Activated naive CD4-positive, alpha-beta T cell (primary cell): ENCODE measurements at regions not wholly inside any gene's neighbourhood (a gene's known extent, or its start where the extent isn't known, plus 50 kb on each side); places are given as distances from the start of the nearest gene placed in this dataset.
"Not testable (repeated sequence)": the region's sequence is repeated elsewhere in the genome, so short reads cannot be mapped to it uniquely, and the experiment has no call there.

Experiments
- DNase-seq, 4 experiments: peaks; one replicate each; lab custom pipeline; 2025; lab: John Stamatoyannopoulos, UW

GRCh38 chrX:46366381-46367207 is 178.6 kb downstream of the ZNF674 start:
- no peak for DNase-seq

DNA sequence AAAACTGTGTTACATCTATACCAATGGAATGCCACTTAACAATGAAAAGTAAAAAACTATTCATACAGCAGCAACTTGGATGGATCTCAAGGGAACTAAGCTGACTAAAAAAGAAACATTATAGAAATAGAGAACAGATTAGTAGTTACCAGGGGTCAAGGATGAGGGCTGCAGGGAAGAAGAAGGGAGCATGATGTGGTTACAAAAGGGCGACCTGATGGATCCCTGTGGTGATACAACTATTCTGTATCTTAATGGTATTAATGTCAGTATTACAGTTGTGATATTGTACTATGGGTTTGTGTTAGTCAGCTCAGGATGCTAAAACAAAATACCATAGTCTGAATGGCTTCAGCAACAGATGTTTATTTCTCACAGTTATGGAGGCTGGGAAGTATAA is 190.7 kb downstream of the ZNF674 start:
- no peak for DNase-seq

- DNase-seq, result no peak
These were observed 203.4 kb downstream of the ZNF674 start for GRCh38 chrX:46341767-46342322.

DNA sequence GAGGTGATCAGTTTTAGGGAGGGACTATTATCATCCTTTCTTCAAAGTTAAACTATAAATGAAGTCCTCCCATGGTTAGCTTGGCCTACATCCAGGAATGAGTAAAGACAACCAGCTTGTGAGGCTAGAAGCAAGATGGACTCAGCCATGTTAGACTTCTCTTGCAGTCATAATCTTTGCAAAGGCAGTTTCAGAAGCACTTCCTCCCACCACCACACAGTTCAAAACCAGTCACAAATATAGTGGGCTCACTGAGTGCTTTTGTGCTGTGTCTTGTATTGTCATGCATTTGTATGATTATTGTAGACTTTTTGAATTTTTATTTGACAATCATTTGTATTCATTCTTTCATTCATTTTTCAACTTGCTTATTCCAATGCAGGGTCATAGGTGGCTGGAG is 204.5 kb downstream of the ZNF674 start:
- DNase-seq, result no peak

DNA sequence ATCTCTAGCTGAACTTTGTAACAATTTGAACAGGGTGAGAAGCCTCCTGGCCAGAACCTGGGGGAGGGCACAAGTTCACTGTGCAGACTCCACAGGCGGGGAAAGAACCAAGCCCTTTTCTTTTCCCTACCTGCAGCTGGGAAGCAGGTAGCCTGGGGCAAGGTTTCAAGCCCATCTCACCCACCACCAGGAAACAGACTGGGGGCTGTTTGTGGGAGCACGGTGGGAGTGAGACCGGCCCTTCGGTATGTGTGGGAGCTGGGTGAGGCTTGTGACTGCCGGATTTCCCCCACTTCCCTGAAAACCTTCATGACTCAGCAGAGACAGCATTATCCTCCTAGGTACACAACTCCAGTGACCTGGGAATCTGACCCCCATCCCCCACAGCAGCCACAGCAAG is 211.7 kb downstream of the ZNF674 start:
- DNase-seq, result no peak

GRCh38 chrX:46330981-46331380 is 214.2 kb downstream of the ZNF674 start:
- no peak for DNase-seq

DNA sequence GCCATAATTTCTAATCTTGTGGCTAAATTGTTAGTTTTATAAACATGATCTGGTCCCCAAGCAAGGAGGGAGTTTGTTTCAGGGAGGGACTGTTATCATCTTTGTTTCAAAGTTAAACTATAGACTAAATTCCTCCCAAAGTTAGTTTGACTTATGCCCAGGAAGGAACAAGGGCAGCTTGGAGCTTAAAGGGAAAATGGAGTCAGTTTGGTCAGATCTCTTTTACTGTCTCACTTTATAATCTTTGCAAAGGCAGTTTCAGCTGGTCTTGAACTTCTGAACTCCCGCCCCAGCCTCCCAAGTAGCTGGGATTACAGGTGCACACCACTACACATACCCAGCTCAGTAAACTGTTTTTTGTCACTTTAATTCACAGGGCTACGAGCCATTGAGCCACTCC is 214.7 kb downstream of the ZNF674 start:
- no peak for DNase-seq

GRCh38 chrX:46328133-46328532 is 217.1 kb downstream of the ZNF674 start:
- DNase-seq, result no peak

- DNase-seq, result no peak
These were observed 217.6 kb downstream of the ZNF674 start for GRCh38 chrX:46327566-46328115.

GRCh38 chrX:46326161-46326560 is 219.1 kb downstream of the ZNF674 start:
- DNase-seq, result no peak

DNA sequence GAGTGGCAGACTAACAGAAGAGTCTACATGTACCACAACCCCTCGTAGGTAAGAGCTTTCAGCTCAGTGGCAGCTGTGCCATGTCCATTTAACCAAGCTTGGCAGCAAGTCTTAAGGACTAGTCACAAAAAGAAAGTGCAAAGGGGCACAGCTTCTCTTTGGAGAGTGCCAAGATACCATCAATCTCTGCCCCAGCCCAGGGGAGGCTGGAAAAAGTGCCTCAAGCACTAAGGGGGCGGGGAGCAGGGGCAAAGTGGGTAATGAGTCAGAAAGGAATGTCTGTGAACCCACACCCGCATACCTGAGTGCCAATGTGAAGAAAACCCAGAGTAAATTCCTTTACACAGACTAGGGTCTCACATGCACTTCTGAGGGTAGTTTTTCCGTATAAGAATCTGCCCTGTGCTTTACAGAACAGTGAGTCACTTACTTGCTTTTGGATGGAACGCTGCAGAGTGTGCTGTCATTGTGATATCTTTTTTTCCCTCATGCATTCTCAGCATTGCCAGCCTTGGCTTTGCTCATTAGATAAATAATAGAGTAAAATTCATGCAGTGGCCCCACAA is 219.8 kb downstream of the ZNF674 start:
- DNase-seq, result peak in 1 of 4 experiments; percentile 3

DNA sequence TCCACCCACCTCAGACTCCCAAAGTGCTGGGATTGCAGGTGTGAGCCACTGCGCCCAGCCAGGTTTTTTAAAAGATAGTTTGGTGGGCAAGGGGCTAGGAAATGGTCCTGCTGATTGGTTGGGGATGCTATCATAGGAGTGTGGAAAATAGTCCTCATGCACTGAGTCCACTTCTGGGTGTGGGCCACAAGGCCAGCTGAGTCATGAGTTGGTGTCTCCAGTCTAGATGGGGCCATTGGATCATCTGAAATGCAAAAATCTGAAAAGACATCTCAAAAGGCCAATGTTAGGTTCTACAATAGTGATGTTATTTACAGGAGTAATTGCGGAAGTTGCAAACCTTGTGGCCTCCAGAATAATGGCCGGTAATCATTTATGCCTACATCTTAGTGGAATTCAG is 221.1 kb downstream of the ZNF674 start:
- no peak for DNase-seq

DNA sequence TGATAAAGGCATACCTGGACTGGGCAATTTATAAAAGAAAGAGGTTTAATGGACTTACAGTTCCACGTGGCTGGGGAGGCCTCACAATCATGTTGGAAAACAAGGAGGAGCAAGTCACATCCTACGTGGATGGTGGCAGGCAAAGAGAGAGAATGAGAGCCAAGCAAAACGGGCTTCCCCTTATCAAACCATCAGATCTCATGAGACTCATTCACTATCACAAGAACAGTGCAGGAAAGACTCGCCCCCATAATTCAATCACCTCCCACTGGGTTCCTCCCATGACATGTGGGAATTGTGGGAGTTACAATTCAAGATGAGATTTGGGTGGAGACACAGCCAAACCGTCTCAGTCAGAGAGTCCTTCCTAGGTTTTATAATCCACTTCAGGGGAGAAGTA is 222.3 kb downstream of the ZNF674 start:
- DNase-seq, result not testable (repeated sequence)

DNA sequence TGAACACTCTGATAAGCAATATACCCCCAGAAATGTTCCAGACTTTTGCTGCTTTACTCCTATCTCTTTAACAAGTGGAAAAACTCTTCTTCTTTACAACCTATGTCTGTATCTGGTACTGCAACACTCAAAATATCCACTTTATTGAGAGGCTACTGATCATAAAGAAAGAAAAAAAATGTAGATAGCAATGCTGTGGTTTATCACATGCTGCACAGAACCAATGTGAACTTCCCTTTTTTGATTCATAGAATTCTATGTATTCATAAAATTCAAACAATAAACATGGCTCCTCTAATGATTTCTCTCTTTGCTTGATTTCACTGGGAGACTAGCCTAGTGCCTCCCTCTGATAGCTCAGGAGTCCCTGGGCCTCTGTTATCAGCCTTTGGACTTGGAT is 223.5 kb downstream of the ZNF674 start:
- no peak for DNase-seq

- DNase-seq, result no peak
These were observed 225.5 kb downstream of the ZNF674 start for GRCh38 chrX:46319750-46320149.

DNA sequence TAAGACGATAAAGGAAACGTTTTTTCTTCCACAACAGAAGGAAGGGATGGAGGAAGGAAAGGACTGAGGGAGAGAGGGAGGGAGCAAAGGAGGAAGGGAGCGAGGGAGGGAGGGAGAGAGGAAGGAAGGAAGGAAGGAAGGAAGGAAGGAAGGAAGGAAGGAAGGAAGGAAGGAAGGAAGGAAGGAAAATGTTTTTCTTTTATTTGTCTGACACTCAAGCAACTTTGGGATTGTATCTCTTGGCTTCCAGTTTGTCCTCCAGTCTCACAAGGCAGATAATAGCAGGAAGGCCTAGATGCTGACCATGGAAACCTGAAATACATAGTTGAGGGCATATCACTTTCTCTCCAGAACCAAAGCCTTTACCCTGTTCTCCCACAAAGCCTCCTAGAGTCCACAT is 226.7 kb downstream of the ZNF674 start:
- no peak for DNase-seq

- no peak for DNase-seq
These were observed 228.1 kb downstream of the ZNF674 start for GRCh38 chrX:46317163-46317562.

- no peak for DNase-seq
These were observed 233.6 kb downstream of the ZNF674 start for GRCh38 chrX:46311581-46312120.

- DNase-seq, result no peak
These were observed 234.3 kb downstream of the ZNF674 start for GRCh38 chrX:46310815-46311497.

GRCh38 chrX:46308110-46308509 is 237.1 kb downstream of the ZNF674 start:
- DNase-seq, result no peak

DNA sequence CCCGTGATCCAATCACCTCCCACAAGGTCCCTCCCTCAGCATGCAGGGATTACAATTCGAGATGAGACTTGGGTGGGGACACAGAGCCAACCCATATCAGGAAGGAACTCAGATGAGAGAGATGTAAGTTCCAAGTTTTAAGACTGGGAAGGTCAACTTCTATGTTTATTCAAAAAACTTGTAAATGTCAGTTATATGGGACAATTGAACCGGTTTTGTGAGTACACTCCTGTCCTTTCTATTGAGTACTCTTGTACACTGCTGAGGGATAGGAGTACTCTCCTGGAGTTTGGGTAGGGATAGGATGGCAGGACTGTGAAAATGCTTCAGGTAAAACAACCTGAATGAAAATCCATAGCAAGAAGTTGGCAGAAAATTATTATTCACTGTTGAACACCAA is 239.1 kb downstream of the ZNF674 start:
- no peak for DNase-seq

GRCh38 chrX:46305431-46305830 is 239.8 kb downstream of the ZNF674 start:
- DNase-seq, result no peak
